ENCODE measurements at regions not wholly inside any gene's neighbourhood (a gene's known extent, or its start where the extent isn't known, plus 50 kb on each side); places are given as distances from the start of the nearest gene placed in this dataset.

GRCh38 chr2:21277068-21278056 is 153.6 kb downstream of the TDRD15 start:
- DNase-seq (ENCODE audit: low spot score) = no peak
- intact Hi-C loops (cut with DNase I) = no loop called here

DNA sequence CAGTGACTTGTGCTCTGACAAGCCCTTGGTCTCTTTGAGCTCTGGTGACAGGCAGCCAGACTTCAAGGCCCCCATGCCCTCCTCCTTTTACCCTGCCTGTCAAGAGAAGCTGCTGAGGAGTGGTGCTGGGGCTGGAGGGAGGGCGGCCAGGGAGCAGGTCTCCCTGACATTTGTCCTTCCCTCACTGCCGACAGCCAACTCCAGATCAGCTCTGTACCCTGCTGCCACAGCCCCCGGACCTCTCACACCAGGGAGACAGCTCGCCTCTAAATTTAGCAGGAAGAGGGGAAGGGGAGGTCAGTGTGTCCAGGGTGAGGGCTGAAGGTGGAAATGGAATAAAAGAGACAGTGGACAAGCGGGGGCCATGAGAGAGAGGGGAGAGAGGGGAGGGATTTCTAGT is 155.8 kb downstream of the TDRD15 start:
- intact Hi-C loops (cut with DNase I) = no loop called here

GRCh38 chr2:21280793-21281192 is 157.0 kb downstream of the TDRD15 start:
- intact Hi-C loops (cut with DNase I) = no loop called here
- DNase-seq (ENCODE audit: low spot score) = no peak

More for the DNA sequence above, 155.8 kb downstream of the TDRD15 start:
- no peak for DNase-seq (ENCODE audit: low spot score)

GRCh38 chr2:21281384-21281783 is 157.6 kb downstream of the TDRD15 start:
- intact Hi-C loops (cut with DNase I) = no loop called here
- DNase-seq (ENCODE audit: low spot score) = no peak

DNA sequence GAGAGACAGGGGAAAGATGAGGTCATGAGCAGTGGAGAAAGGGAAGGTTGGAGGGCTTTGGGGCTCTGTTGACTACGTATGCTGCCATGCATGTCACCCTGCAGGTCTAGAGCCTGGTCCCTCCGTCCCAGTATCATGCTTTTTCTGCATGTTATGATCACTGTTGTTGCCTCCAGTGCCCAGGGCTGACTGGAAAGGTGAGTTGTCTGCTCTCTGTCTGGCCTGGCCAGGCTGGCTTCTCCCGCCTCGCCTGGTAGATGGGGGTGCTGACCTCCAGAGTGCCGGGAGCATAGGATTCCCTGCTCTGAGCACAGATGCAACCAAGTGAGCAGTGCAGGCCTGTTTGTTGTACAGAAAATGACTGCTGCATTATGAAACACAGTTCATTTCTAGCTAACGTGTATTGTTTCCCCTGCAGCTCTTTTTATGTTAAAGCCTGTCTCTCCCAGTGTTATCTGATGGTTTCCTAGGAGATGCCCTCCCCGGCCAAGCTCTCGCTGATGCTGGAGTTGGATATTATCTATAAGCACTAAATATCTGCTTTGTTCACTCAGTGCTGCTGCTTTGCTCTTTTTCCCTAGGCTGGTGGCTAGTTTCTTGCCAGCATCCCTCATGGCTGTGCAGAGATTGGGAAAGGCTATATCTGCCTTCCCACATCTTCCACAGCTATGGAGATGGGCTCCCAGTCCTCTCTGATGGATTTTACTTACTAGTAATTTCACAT is 158.2 kb downstream of the TDRD15 start:
- intact Hi-C loops (cut with DNase I) = no loop called here
- no peak for DNase-seq (ENCODE audit: low spot score)

GRCh38 chr2:21282515-21282898 is 158.7 kb downstream of the TDRD15 start:
- intact Hi-C loops (cut with DNase I) = no loop called here
- DNase-seq (ENCODE audit: low spot score) = no peak

DNA sequence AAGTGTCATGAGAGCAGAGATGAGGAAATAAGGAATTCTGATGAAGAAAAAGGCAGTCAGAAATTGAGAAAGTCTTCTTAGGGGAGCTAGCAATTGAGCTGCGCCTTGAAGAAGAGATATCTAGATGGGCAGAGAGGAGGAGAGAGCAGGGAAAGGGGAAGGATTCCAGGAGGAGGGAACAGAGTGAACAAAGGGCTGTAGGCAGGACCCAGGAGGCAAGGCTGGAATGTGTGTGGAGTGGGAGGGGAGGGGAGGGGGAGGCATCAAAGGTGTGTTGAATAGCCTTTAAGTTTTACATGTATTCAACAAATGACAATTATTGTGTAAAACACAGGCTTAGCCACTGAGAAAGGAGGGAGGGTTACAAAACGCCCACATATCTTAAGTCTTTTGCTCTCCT is 164.5 kb downstream of the TDRD15 start:
- intact Hi-C loops (cut with DNase I) = no loop called here
- no peak for DNase-seq (ENCODE audit: low spot score)

DNA sequence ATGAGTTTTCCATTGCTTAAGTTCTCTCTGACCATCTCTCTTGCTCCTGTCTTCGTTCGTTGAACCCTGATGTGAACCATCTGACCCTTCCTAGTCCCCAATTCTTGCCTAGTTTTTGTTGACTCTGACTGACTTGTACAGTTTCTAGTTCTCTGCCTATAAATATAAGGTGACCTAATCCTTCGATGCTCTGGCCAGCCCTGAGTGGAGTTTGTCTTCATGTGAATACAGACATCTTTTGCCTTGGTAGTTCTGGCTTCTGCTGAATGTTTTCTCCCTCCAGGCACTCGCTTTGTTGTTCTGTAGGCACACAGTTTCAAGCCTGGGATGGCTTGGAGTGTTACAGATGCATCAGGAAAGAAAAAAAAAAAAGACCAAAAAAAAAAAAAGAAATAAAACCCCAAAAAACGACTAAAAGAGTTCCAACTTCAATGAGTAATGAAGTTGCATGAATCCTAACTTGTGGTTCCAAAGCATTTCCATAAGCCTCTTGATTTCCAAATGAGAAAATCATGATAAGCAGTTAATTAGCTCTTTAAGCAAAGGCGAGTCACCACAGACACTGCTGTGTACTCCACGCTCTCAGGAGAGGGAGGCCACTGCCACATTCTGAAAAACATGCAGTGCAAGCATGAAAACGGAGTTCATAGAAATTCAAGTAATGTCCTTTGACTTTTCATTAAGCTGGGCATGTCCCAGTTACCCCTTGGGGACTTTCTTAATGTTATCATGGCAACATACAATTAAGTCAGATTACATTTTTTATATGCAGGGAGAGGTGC is 165.2 kb downstream of the TDRD15 start:
- no peak for DNase-seq (ENCODE audit: low spot score)
- intact Hi-C loops (cut with DNase I) = no loop called here

GRCh38 chr2:21289551-21289950 is 165.8 kb downstream of the TDRD15 start:
- no peak for DNase-seq (ENCODE audit: low spot score)
- intact Hi-C loops (cut with DNase I) = no loop called here

GRCh38 chr2:21289989-21290388 is 166.2 kb downstream of the TDRD15 start:
- intact Hi-C loops (cut with DNase I) = no loop called here
- no peak for DNase-seq (ENCODE audit: low spot score)

DNA sequence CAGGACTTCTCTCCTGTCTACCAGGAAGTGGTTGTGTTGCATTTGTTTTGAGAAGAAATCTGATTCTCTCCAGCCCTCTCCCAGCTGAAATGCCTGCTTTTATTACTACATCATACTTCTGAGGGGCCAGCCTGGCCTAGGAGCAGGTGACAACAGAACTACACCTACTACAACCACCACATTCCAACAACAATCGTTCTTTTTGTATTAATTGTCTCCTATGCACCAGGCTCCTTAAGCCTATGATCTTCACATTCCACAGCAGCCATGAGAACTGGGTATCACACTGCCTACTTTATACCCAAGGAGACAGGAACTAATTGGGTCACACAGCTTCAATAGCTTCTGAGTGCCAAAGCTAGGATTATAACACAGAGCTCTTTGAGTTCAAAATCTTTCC is 167.7 kb downstream of the TDRD15 start:
- DNase-seq (ENCODE audit: low spot score) = no peak
- intact Hi-C loops (cut with DNase I) = no loop called here

- no peak for DNase-seq (ENCODE audit: low spot score)
- intact Hi-C loops (cut with DNase I) = no loop called here
Observed at GRCh38 chr2:21294446-21294845, 170.7 kb downstream of the TDRD15 start.

DNA sequence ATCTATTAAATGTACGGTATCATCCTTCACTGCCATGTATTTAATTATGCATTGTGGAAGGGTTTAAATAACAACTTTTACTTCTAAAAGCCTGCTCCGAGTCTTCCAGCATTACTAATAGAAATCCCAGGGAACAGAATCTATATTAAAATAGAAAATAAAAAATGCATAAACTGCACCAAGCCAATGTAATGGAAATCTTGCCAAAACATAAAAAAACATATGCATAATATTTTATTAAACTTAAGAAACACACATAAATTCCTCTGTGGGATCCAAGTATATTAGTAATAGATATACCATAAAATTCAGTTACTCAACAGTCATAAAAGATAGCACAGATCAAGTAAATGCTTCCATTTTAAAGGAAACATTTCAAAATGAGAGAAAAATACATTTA is 175.6 kb downstream of the TDRD15 start:
- intact Hi-C loops (cut with DNase I) = no loop called here

GRCh38 chr2:21301871-21302455 is 178.2 kb downstream of the TDRD15 start:
- DNase-seq (ENCODE audit: low spot score) = no peak
- intact Hi-C loops (cut with DNase I) = no loop called here

More for the DNA sequence above, 175.6 kb downstream of the TDRD15 start:
- DNase-seq (ENCODE audit: low spot score) = no peak

DNA sequence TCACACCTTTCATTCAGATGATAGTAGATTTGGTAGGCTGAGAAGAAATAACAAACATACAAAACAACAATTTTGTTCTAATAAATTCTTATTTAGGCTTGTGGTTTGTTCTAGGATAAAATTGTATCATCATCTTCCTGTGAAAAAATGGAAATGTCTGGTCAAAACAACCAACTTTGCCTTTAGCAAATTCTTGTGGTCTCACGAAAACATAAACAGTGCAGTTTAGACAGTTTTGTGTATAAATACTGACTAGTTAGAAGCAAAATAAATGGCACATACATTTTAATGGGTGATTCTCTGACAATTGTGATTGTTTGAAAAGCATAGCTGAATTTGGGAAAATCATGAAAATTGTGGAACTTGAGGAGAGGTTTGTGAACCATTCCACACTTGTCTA is 180.1 kb downstream of the TDRD15 start:
- DNase-seq (ENCODE audit: low spot score) = no peak
- intact Hi-C loops (cut with DNase I) = no loop called here

GRCh38 chr2:21305581-21305980 is 181.8 kb downstream of the TDRD15 start:
- intact Hi-C loops (cut with DNase I) = no loop called here

GRCh38 chr2:21306235-21306634 is 182.5 kb downstream of the TDRD15 start:
- intact Hi-C loops (cut with DNase I) = no loop called here
- DNase-seq (ENCODE audit: low spot score) = no peak

More at GRCh38 chr2:21305581-21305980, 181.8 kb downstream of the TDRD15 start:
- no peak for DNase-seq (ENCODE audit: low spot score)

DNA sequence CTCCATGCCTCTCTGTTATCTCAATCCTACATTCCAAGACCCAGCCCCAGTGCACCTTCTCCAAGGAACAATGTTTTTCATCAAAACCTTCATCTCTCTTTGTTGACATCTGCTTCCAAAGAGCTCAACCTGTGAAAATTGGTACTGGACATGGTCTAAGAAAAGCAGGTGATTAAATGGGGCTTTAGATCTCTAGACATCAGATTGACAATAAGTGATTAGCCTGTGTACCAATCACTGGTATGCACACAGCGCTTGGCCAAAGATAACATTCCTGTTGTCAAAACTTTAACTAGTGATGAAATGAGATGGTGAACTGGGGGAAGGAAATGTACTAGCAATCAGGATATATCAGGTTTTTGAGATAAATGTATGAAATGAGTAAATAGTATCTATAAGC is 183.3 kb downstream of the TDRD15 start:
- no peak for DNase-seq (ENCODE audit: low spot score)
- intact Hi-C loops (cut with DNase I) = no loop called here

- intact Hi-C loops (cut with DNase I) = no loop called here
- DNase-seq (ENCODE audit: low spot score) = no peak
Observed at GRCh38 chr2:21310493-21310892, 186.7 kb downstream of the TDRD15 start.
